GM19023 (cell line): ENCODE measurements at regions not wholly inside any gene's neighbourhood (a gene's known extent, or its start where the extent isn't known, plus 50 kb on each side); places are given as distances from the start of the nearest gene placed in this dataset.
"Not testable (repeated sequence)": the region's sequence is repeated elsewhere in the genome, so short reads cannot be mapped to it uniquely, and the experiment has no call there.

Source experiments
- ATAC-seq: cut with Tn5 transposase; IDR thresholded peaks from one replicate; pipeline ENCODE4 v1.9.1; 2021; ENCODE audit warnings: mild to moderate bottlenecking, moderate library complexity; ENCODE audit not compliant: unreplicated experiment

GRCh38 chr1:228796945-228797344 is 61.7 kb downstream of the RHOU start:
- not testable (repeated sequence) for ATAC-seq

- ATAC-seq = no peak
These were observed 62.8 kb downstream of the RHOU start for GRCh38 chr1:228798035-228798434.

GRCh38 chr1:228798548-228798947 is 63.3 kb downstream of the RHOU start:
- ATAC-seq = no peak

GRCh38 chr1:228799924-228800323 is 64.6 kb downstream of the RHOU start:
- ATAC-seq = no peak

GRCh38 chr1:228801068-228801467 is 65.8 kb downstream of the RHOU start:
- no peak for ATAC-seq

GRCh38 chr1:228802386-228803220 is 67.3 kb downstream of the RHOU start:
- no peak for ATAC-seq

- no peak for ATAC-seq
These were observed 68.1 kb downstream of the RHOU start for GRCh38 chr1:228803421-228803820.

GRCh38 chr1:228804173-228804572 is 68.9 kb downstream of the RHOU start:
- no peak for ATAC-seq

- no peak for ATAC-seq
These were observed 69.5 kb downstream of the RHOU start for GRCh38 chr1:228804640-228805413.

- ATAC-seq = no peak
These were observed 72.8 kb downstream of the RHOU start for GRCh38 chr1:228807904-228808605.

- ATAC-seq = no peak
These were observed 74.5 kb downstream of the RHOU start for GRCh38 chr1:228809621-228810394.

- no peak for ATAC-seq
These were observed 75.1 kb downstream of the RHOU start for GRCh38 chr1:228810395-228810758.

GRCh38 chr1:228810878-228811711 is 75.8 kb downstream of the RHOU start:
- peak; percentile 48 for ATAC-seq

- no peak for ATAC-seq
These were observed 76.5 kb downstream of the RHOU start for GRCh38 chr1:228811712-228812305.

- ATAC-seq = no peak
These were observed 77.7 kb downstream of the RHOU start for GRCh38 chr1:228812961-228813360.

GRCh38 chr1:228814176-228814575 is 78.9 kb downstream of the RHOU start:
- no peak for ATAC-seq

- no peak for ATAC-seq
These were observed 83.0 kb downstream of the RHOU start for GRCh38 chr1:228818296-228818695.

- ATAC-seq = no peak
These were observed 83.8 kb downstream of the RHOU start for GRCh38 chr1:228818928-228819630.

- ATAC-seq = no peak
These were observed 86.0 kb downstream of the RHOU start for GRCh38 chr1:228821252-228821651.
